ENCODE measurements at regions not wholly inside any gene's neighbourhood (a gene's known extent, or its start where the extent isn't known, plus 50 kb on each side); places are given as distances from the start of the nearest gene placed in this dataset.

- TF ChIP-seq, protein P1, sequence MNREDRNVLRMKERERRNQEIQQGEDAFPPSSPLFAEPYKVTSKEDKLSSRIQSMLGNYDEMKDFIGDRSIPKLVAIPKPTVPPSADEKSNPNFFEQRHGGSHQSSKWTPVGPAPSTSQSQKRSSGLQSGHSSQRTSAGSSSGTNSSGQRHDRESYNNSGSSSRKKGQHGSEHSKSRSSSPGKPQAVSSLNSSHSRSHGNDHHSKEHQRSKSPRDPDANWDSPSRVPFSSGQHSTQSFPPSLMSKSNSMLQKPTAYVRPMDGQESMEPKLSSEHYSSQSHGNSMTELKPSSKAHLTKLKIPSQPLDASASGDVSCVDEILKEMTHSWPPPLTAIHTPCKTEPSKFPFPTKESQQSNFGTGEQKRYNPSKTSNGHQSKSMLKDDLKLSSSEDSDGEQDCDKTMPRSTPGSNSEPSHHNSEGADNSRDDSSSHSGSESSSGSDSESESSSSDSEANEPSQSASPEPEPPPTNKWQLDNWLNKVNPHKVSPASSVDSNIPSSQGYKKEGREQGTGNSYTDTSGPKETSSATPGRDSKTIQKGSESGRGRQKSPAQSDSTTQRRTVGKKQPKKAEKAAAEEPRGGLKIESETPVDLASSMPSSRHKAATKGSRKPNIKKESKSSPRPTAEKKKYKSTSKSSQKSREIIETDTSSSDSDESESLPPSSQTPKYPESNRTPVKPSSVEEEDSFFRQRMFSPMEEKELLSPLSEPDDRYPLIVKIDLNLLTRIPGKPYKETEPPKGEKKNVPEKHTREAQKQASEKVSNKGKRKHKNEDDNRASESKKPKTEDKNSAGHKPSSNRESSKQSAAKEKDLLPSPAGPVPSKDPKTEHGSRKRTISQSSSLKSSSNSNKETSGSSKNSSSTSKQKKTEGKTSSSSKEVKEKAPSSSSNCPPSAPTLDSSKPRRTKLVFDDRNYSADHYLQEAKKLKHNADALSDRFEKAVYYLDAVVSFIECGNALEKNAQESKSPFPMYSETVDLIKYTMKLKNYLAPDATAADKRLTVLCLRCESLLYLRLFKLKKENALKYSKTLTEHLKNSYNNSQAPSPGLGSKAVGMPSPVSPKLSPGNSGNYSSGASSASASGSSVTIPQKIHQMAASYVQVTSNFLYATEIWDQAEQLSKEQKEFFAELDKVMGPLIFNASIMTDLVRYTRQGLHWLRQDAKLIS (CRISPR knock-in tag; IDR thresholded peaks at IDR 0.05), result no peak
These were observed 298.6 kb upstream of the STT3B start (continued) for GRCh38 chr3:31234145-31234544.

DNA sequence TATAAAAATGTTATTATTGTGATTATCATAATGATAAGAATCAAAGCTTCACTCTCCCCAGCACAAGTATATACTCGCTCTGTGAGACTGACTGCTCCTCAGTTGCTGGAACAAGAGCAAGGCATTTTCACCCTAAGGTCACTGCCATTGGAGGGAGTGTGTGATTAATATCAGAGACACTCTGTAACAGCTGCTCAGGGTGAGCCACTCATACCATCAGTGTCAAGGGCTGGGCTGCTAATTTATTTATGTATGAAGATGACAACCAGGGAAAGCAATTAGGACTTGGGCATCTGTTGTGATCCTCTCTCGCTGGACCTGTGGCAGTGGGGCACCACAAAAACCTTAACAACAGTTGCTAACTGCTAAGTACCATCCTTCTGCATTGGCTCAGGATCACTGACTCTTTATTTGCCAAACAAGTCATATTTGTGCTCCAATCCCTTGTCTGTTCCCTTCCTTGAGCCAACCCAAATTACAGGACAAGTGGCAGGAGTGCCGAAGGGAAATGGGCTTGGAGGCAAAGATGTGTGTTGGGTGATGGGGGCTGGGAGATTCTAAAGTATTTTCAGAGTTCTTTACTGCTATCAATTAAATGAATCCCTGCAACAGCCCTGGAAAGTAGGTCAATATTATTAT is 297.5 kb upstream of the STT3B start:
- Histone ChIP-seq H3K9me3 (ENCODE audit: low read length) (no peaks in the 10 kb centered on the region), H3K9ac (ENCODE audit: insufficient read depth, low read depth, low read length) (no peak overlapping the region), H3K4me2 (ENCODE audit: low read depth, low read length) (no peak overlapping the region), H3K4me1 (ENCODE audit: insufficient read depth, low read length) (no peaks in the 10 kb centered on the region), H3K4me3 (replicated peaks in 1 of 3; ENCODE audit: insufficient read depth in 1 of 3, low read depth in 2 of 3, low read length in 3 of 3) (no peak overlapping the region), H3K27me3 (ENCODE audit: control insufficient read depth in 1 of 2, insufficient read depth in 2 of 2, low read length in 2 of 2) (no peaks in the 10 kb centered on the region), H3K36me3 (replicated peaks in 1 of 2; ENCODE audit: control insufficient read depth in 1 of 2, insufficient read depth in 2 of 2, low read length in 2 of 2) (no peaks in the 10 kb centered on the region), H4K20me1 (ENCODE audit: insufficient read depth, low read length) (no peaks in the 10 kb centered on the region), H3K79me2 (ENCODE audit: insufficient read depth, low read length) (no peaks in the 10 kb centered on the region), H2AFZ (ENCODE audit: low read length) (no peak overlapping the region), H3K27ac (ENCODE audit: extremely low read length, insufficient read depth, low read length) (no peak overlapping the region)
- WGBS (ENCODE audit: low lambda C conversion rate), result 91% methylated on average over 3 of the region's 3 CpGs
- FAIRE-seq, result no peak
- ATAC-seq, result no peak
- POLR2A ChIA-PET, result no interaction called here
- BruUV-seq (replicated peaks), result no TSS peak
- intact Hi-C loops (cut with micrococcal nuclease; ENCODE audit: unreplicated experiment), result no loop called here
- CTCF ChIA-PET (ENCODE audit: low intra/inter-chr PET ratio, low total read pairs), result no interaction called here
- no peak for DNase-seq (ENCODE audit: low spot score)
- in situ Hi-C loops (cut with HindIII; ENCODE audit: extremely low pct_ligation_motif_present, low pct_unique_long_range_greater_than_20kb), result no loop called here
- no peak for TF ChIP-seq ZNF577 (CRISPR knock-in tag; IDR thresholded peaks at IDR 0.05; ENCODE audit: borderline replicate concordance, low read depth)
- no peak for TF ChIP-seq ELF4 (CRISPR knock-in tag; IDR thresholded peaks at IDR 0.05; ENCODE audit: borderline replicate concordance)
- TF ChIP-seq HNRNPLL (IDR thresholded peaks at IDR 0.05; ENCODE audit: low read depth, low read length, poor library complexity, severe bottlenecking), result no peak
- no peak for TF ChIP-seq TFE3 (CRISPR knock-in tag; IDR thresholded peaks at IDR 0.05)
- TF ChIP-seq ZNF451 (CRISPR knock-in tag; IDR thresholded peaks at IDR 0.05), result no peak
- no peak for TF ChIP-seq ZBTB40 (IDR thresholded peaks at IDR 0.05)
- no peak for TF ChIP-seq ZBTB40 (CRISPR knock-in tag; IDR thresholded peaks at IDR 0.05)

Measured in HepG2 (cell line).